ENCODE measurements at regions not wholly inside any gene's neighbourhood (a gene's known extent, or its start where the extent isn't known, plus 50 kb on each side); places are given as distances from the start of the nearest gene placed in this dataset.

DNA sequence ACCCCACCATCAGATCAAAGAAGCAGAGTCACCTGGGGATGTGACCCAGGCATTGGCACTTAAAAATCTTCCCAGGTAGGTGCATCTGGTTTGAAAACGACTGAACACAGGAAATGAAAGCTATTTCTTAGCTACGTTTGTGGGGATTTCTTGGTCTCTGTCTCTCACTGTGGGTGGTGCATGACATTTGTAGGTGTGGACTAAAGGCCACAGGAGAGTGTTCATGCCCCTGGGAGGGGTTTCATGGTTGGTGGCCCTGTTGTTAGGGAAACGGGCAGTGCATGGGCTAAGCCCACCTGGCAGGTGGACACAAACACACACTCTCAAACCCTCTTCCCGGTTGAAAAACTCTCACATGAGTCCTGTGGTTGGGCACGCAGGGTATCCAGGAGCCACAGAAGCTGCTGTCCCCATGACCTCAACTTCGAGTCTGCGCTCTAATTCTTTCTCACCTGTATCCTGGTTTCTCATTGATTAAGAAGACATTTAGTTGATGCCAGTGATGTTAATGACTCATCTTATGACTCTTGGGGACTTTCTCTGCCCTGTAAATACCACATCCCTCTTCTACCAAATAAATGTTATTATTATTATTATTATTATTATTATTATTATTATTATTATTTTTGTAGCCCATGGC lies 119.4 kb downstream of the MRPS6 start:
- DNase-seq (ENCODE audit: low spot score), result no peak
- no peak for ATAC-seq

DNA sequence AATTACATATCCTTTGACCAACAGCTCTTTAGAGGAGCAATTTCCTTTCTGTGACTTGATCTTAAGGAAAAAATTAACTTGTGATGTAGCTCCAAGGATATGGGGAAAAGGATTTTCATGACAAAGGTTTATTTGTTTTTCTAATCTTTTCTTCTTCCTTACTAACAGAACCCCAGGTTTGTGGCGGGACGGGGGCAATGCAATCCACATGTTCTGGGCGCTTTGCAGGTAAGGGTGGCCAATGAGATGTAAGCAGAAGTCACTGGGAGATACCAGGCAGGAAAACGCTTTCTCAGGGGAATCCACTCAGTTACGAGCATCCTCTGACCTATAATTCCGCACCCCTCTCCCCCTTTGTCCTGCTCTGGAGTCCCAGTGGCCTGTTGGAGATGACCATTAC lies 122.0 kb downstream of the MRPS6 start:
- ATAC-seq (no peak), DNase-seq (ENCODE audit: low spot score) (no peak)

GRCh38 chr21:34196996-34197395 lies 123.6 kb downstream of the MRPS6 start:
- DNase-seq (ENCODE audit: low spot score), result no peak

GRCh38 chr21:34197561-34197960 lies 124.2 kb downstream of the MRPS6 start:
- ATAC-seq (no peak), DNase-seq (ENCODE audit: low spot score) (no peak)

More at GRCh38 chr21:34196996-34197395, 123.6 kb downstream of the MRPS6 start:
- no peak for ATAC-seq

DNA sequence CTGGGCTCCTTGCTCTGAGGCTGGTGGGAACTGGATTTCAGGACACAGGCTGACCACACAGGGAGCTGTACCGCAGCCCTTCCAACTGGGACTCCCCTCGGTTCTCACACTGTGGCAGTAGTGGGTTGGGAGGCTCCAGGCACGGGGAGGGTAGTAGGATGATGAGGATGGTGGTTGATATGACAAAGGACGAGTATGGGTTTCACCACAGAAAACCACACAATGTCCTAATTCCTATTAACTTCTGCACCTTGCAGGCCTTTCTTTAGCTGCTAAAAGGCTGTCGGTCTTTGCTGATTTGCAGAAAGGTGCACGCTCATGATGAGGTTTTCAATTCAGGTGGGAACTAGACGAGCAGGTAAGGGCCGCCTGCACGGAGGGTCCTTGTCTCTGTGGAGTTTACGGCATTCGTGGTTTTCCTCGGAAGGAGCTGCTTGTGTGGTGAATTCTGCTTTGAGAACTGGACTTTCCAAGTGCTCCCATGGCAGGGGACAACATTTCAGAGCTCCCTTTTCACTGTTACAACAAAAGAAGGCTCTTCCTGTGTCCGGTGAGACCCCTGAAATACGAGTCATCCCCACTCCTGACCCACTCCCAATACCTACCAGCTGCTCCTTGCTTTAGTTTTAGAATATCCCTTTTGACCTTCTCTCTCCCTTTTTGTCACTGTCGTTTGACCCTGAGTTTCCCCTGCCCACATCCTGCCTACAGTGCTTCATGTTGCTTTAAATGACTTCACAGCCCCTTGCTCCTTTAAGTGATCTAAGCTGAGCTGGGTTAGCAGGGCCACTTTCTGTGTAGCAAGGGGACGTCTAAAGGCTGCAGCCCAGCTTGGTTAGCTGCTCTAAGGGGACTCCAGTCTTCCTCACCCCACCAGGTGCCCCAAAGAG lies 125.1 kb downstream of the MRPS6 start:
- ATAC-seq, result no peak

GRCh38 chr21:34199121-34199910 lies 125.9 kb downstream of the MRPS6 start:
- DNase-seq (ENCODE audit: low spot score) (no peak), ATAC-seq (no peak)

More for the DNA sequence above, 125.1 kb downstream of the MRPS6 start:
- DNase-seq (ENCODE audit: low spot score), result no peak

GRCh38 chr21:34200288-34200905 lies 127.0 kb downstream of the MRPS6 start:
- DNase-seq (ENCODE audit: low spot score), result no peak
- ATAC-seq, result no peak

GRCh38 chr21:34201001-34201400 lies 127.6 kb downstream of the MRPS6 start:
- ATAC-seq (no peak), DNase-seq (ENCODE audit: low spot score) (no peak)

DNA sequence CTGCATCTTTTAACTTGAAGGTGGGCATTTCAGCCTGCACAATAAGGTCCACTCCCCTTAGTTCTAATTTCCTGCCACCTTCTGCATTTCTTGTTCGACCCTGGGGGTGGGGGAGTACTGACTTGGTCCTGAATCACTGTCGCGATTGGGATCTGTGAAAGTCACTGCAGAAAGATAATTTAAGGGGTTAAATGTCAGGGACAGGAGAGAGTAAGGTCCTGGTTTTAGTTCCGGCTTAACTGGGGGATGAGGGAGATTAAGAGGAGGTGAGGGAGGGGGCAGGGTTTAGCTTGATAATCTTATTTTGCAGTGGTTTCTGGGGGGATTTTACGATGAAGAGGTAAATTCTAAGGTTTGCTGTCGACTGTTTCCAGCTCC lies 128.1 kb downstream of the MRPS6 start:
- ATAC-seq (no peak), DNase-seq (ENCODE audit: low spot score) (no peak)

DNA sequence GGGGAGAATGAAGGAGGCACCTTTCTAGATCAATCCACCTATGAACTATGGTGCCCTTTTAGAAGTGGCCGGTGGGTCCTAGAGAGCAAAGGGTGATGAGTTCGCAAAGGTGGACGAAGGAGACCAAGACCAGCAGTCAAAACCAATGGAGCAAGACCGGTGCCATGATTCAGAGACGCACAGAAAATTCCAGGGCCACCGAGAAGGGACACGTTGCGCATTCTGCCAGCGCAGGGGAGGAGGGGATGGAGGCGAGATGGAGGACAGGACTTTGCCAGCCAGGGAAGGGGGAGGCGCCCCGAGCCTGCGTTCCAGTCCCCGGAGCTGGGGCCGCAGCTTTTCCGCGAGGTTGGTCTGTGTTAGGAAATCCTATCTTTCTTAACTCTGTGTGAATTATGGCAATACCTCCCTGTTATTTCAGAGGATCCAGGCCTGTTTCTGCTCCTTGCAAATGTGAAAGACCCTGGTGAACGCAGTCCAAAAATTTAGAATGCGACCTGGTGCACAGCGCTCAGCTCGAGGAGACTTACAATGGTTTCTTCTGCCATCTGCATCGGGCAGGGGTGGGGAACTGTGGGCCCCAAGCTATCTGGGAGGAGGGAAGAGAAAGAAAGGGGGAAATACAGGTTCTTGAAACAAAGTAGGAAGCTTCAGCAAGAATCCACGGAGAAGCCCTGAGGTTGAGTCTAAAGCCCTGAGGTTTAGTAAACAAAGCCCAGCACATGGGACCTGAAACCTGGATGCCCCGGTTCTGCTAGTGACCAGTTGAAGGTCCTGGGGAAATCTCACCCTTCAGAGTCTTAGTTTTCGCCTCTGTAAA lies 129.4 kb downstream of the MRPS6 start:
- ATAC-seq (peak; percentile 65), DNase-seq (ENCODE audit: low spot score) (peak; percentile 70)

- DNase-seq (ENCODE audit: low spot score) (peak; percentile 23), ATAC-seq (no peak)
Observed at GRCh38 chr21:34203851-34204420, 130.6 kb downstream of the MRPS6 start.

DNA sequence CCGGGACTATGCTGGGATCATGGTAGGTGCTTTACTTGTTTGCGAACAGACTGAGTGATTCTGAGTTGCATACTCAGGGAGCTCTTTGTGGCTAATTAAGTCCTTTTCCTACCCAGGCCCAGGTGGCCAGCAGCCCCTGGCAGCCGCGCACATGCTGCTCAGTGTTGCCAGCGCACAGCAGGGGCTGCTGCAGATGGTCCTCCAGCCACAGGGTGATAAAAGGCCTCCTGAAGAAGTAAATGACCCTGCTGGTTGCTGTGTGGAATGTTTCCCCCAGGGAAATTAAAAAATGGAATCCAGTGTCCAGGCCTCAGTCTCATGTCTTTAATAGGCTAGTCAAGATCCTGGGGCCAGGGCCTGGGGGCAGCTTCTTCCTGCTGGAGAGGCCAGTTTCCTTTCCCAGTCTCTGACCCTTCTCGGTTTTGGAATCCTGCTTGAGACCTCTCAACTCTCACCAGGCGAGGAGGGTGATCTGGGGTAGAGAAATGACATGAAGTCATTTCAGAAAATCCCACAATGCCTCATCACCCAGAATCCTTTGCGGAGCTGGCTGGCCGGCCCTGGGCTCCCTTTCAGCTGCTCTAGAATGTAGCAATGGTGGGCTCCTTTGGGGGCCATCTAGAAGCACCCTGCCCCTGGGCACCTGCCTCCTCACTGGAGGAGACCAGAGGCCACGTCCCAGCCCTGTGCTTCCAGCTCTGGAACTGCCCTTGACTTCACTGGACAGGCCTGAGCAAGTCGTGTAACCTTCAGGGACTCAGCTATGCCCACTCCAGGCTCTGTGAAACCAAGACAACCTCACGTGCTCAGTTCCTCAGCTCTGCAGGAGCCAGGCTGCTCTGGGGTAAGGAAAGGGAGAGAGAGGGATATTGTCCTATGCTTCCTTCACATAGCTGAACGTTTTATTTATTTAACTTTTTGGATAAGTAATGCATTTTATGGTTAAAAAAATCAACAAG lies 131.4 kb downstream of the MRPS6 start:
- DNase-seq (ENCODE audit: low spot score) (peak; percentile 37), ATAC-seq (no peak)

DNA sequence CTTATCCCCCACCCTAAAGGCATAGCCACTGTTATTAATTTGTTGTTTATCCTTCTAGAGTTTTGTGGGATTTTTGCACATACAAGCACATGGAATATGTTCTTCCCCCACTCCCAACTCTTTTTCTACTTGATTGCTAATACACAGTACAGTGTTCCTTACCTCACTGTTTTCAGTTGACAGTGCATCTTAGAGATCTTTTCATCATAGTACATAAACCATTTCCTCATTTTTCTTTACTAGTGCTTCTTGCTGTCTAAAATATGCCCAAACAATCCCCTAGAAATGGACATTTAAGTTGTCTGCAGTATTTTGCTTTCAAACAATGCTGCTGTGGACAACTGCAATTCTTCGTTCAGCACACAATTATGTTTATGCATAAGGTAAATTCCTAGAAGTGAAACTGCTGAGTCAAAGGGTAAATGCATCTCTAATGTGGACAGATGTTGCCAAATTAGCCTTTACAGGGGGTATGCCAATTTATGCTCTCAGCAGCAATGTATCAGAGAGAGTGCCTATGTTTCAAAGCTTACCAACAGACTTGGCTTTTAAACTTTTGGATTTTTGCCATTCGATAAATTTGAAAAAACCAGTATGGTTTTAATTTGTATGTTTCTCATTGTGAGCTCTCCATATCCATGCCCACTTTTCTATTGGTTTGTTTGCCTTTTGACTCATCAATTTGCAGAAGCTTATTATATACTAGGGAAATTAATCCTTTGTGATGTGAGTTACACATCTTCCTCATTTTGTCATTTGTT lies 132.6 kb downstream of the MRPS6 start:
- no peak for ATAC-seq
- DNase-seq (ENCODE audit: low spot score), result no peak

- no peak for ATAC-seq
Observed at GRCh38 chr21:34213959-34214358, 140.6 kb downstream of the MRPS6 start.

DNA sequence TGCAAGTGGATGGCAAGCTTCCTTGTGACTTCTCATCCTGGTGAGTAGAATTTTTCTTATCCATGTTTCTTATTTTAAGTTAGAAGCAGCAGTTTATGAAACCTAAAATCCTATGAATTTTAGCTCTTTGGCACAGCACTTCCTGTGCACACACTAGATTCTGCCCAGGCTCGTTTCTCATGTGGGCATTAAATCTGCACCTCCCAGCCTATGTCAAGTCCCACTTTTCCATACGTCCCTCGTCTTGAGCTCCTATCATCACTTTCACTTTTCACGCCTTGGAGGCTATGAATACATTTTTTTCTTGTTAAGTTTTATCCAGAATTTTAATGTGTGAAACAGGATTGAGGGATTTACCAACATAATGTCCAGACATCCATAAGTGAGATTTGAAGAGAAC lies 142.1 kb downstream of the MRPS6 start:
- DNase-seq (ENCODE audit: low spot score) (no peak), ATAC-seq (no peak)

More at GRCh38 chr21:34213959-34214358, 140.6 kb downstream of the MRPS6 start:
- no peak for DNase-seq (ENCODE audit: low spot score)

- DNase-seq (ENCODE audit: low spot score), result no peak
- no peak for ATAC-seq
Observed at GRCh38 chr21:34215911-34216717, 142.7 kb downstream of the MRPS6 start.

- no peak for ATAC-seq
- DNase-seq (ENCODE audit: low spot score), result no peak
Observed at GRCh38 chr21:34216718-34217032, 143.3 kb downstream of the MRPS6 start.
